Spleen (tissue), 11 donors: ENCODE measurements at regions not wholly inside any gene's neighbourhood (a gene's known extent, or its start where the extent isn't known, plus 50 kb on each side); places are given as distances from the start of the nearest gene placed in this dataset.

Experiments used
- DNase-seq: peaks from one replicate; pipeline ENCODE4 v3.0.0-alpha.2; 2020
- H3K27ac ChIP-seq, 8 donors: fragments of 200-600 bp; sonication (generic) in 7 of 8; 1 replicate in 4 of 8; 2 replicates in 4 of 8; pipeline versions ENCODE4 v1.5.0 to v1.8.0; 2016 to 2021; ENCODE audit warnings: inconsistent platforms in 4 of 8, mild to moderate bottlenecking in 4 of 8, moderate library complexity in 1 of 8
- H3K27me3 ChIP-seq, 7 donors: fragments of 200-600 bp; sonication (generic) in 6 of 7; replicated peaks in 1 of 7; 1 replicate in 4 of 7; 2 replicates in 3 of 7; pipeline versions ENCODE4 v1.5.0 to v1.8.0; 2016 to 2021; ENCODE audit warnings: inconsistent platforms in 3 of 7, mild to moderate bottlenecking in 1 of 7
- H3K36me3 ChIP-seq, 6 donors: fragments of 200-600 bp; sonication (generic) in 5 of 6; 1 replicate in 4 of 6; 2 replicates in 2 of 6; pipeline versions ENCODE4 v1.5.0 to v1.8.0; 2016 to 2021; ENCODE audit warnings: inconsistent platforms in 2 of 6
- H3K4me1 ChIP-seq, 6 donors: fragments of 200-600 bp; sonication (generic) in 5 of 6; 1 replicate in 3 of 6; 2 replicates in 3 of 6; pipeline versions ENCODE4 v1.5.0 to v1.8.0; 2016 to 2021; ENCODE audit warnings: inconsistent platforms in 3 of 6
- H3K4me3 ChIP-seq, 8 donors: fragments of 200-600 bp; sonication (generic) in 7 of 8; 1 replicate in 4 of 8; 2 replicates in 4 of 8; pipeline versions ENCODE4 v1.5.0 to v1.8.0; 2016 to 2021; ENCODE audit warnings: inconsistent platforms in 4 of 8, mild to moderate bottlenecking in 4 of 8, moderate library complexity in 2 of 8
- H3K9me3 ChIP-seq, 8 donors: fragments of 200-600 bp; sonication (generic) in 7 of 8; 1 replicate in 4 of 8; 2 replicates in 4 of 8; pipeline versions ENCODE4 v1.5.0 to v1.8.0; 2016 to 2021; ENCODE audit warnings: inconsistent platforms in 4 of 8
- CTCF ChIP-seq, 11 experiments: fragments of 200-600 bp in 7 of 11; fragments of 450-650 bp in 4 of 11; sonication (generic) in 4 of 11; IDR thresholded peaks in 8 of 11; conservative IDR thresholded peaks in 3 of 11; 1 replicate in 7 of 11; 2 replicates in 4 of 11; pipeline versions ENCODE4 v1.4.0 to v1.8.0; 2016 to 2021; ENCODE audit warnings: antibody characterized with exemption in 11 of 11, inconsistent platforms in 4 of 11, mild to moderate bottlenecking in 1 of 11
- POLR2A ChIP-seq, 3 donors: fragments of 450-650 bp; IDR thresholded peaks; one replicate each; pipeline ENCODE4 v1.5.1; 2017; ENCODE audit warnings: antibody characterized with exemption in 3 of 3, mild to moderate bottlenecking in 1 of 3
- POLR2AphosphoS5 ChIP-seq, 3 donors: sonication (generic); formaldehyde crosslinking; IDR thresholded peaks; one replicate each; pipeline ENCODE4 v1.5.1; 2017; ENCODE audit warnings: antibody characterized with exemption in 3 of 3
- WGBS, 5 donors: extraction: QIAGEN DNeasy Blood & Tissue Kit in 3 of 5; methylation state at CpG; one replicate each; pipeline versions ENCODE4 v1.1.5 to v1.1.7; 2013 to 2018; 5-methylcytosine and 5-hydroxymethylcytosine counted together
- intact Hi-C: fragments of 100-400 bp; cut with DNase I; formaldehyde crosslinking; loops from one replicate; pipeline ENCODE4 v1.15.0; 2023; ENCODE audit warnings: low total_unique reads
- donor health status: healthy with polysubstance abuse.
- donor health status: DM: no; HTN: no; CAD: no; lungs with moderate emphysema.
- donor health status: DM: no; HTN: no; CAD: no.
- donor health status: Bipolar disorder and iron deficiency.
- donor health status: healthy.
- donor health status: DM: no; HTN: no; CAD: no.
- donor health status: DM: yes; HTN: yes; CAD: no.

GRCh38 chr3:16816048-16816780 is 68.5 kb upstream of the PLCL2 start:
- 66 to 73% (median 68%) methylated on average over 4 of the region's 4 CpGs for WGBS, 5 donors
- H3K27ac ChIP-seq, result no peak overlapping the region
- H3K36me3 ChIP-seq, result no peaks in the 10 kb centered on the region
- intact Hi-C loops, result loop anchor here (10.0 kb wide), 1 partner anchor 419 kb away; no protein-coding TSS in a partner anchor
- H3K4me1 ChIP-seq, result no peaks in the 10 kb centered on the region
- TF ChIP-seq POLR2A (IDR thresholded peaks at IDR 0.05) (no peak), POLR2AphosphoS5 (IDR thresholded peaks at IDR 0.05) (no peak), CTCF (IDR thresholded peaks at IDR 0.05 in 8 of 11, conservative IDR thresholded peaks at IDR 0.05 in 3 of 11) (no peak)
- no peak for DNase-seq
- no peak overlapping the region for H3K4me3 ChIP-seq
- H3K27me3 ChIP-seq, result no peaks in the 10 kb centered on the region
- H3K9me3 ChIP-seq, result peaks cover 0 to 12% (median 2%) of the 10 kb centered on the region in 8 donors

GRCh38 chr3:16817197-16817596 is 67.6 kb upstream of the PLCL2 start:
- no peak for DNase-seq
- H3K4me1 ChIP-seq, result no peaks in the 10 kb centered on the region
- peaks cover 0 to 12% (median 2%) of the 10 kb centered on the region in 8 donors for H3K9me3 ChIP-seq
- 73 to 89% (median 76%) methylated on average over 2 of the region's 2 CpGs for WGBS, 5 donors
- no peak overlapping the region for H3K4me3 ChIP-seq
- no peak overlapping the region for H3K27ac ChIP-seq
- intact Hi-C loops, result loop anchor here (10.0 kb wide), 1 partner anchor 418 kb away; no protein-coding TSS in a partner anchor
- TF ChIP-seq POLR2AphosphoS5 (IDR thresholded peaks at IDR 0.05) (no peak), CTCF (IDR thresholded peaks at IDR 0.05 in 8 of 11, conservative IDR thresholded peaks at IDR 0.05 in 3 of 11) (no peak), POLR2A (IDR thresholded peaks at IDR 0.05) (no peak)
- H3K36me3 ChIP-seq, result no peaks in the 10 kb centered on the region
- no peaks in the 10 kb centered on the region for H3K27me3 ChIP-seq

- Histone ChIP-seq H3K9me3 (peaks cover 0 to 12% (median 2%) of the 10 kb centered on the region in 8 donors), H3K36me3 (no peaks in the 10 kb centered on the region), H3K27me3 (no peaks in the 10 kb centered on the region), H3K27ac (no peak overlapping the region), H3K4me1 (no peaks in the 10 kb centered on the region), H3K4me3 (no peak overlapping the region)
- intact Hi-C loops, result loop anchor here (10.0 kb wide), 1 partner anchor 417 kb away; no protein-coding TSS in a partner anchor
- WGBS, 5 donors, result 82 to 93% (median 87%) methylated on average over 4 of the region's 4 CpGs
- DNase-seq, result no peak
- TF ChIP-seq POLR2A (IDR thresholded peaks at IDR 0.05) (no peak), POLR2AphosphoS5 (IDR thresholded peaks at IDR 0.05) (no peak), CTCF (IDR thresholded peaks at IDR 0.05 in 8 of 11, conservative IDR thresholded peaks at IDR 0.05 in 3 of 11) (no peak)
These were observed 66.6 kb upstream of the PLCL2 start for GRCh38 chr3:16818194-16818593.

- no peak overlapping the region for H3K27ac ChIP-seq
- H3K4me3 ChIP-seq, result no peak overlapping the region
- peaks cover 0 to 4% (median 3%) of the 10 kb centered on the region in 6 donors for H3K4me1 ChIP-seq
- intact Hi-C loops, result loop anchor here (10.0 kb wide), 1 partner anchor 416 kb away; no protein-coding TSS in a partner anchor
- DNase-seq, result no peak
- H3K9me3 ChIP-seq, result peaks cover 0 to 12% (median 2%) of the 10 kb centered on the region in 8 donors
- H3K27me3 ChIP-seq, result no peaks in the 10 kb centered on the region
- TF ChIP-seq POLR2AphosphoS5 (IDR thresholded peaks at IDR 0.05) (no peak), POLR2A (IDR thresholded peaks at IDR 0.05) (no peak), CTCF (IDR thresholded peaks at IDR 0.05 in 8 of 11, conservative IDR thresholded peaks at IDR 0.05 in 3 of 11) (no peak)
- H3K36me3 ChIP-seq, result no peaks in the 10 kb centered on the region
- 50 to 83% (median 76%) methylated on average over 1 of the region's 1 CpG for WGBS, 5 donors
These were observed 65.8 kb upstream of the PLCL2 start for GRCh38 chr3:16818945-16819344.
